Suppressor macrophage treated with lipopolysaccharide for 1 hour (primary cell): ENCODE measurements at regions not wholly inside any gene's neighbourhood (a gene's known extent, or its start where the extent isn't known, plus 50 kb on each side); places are given as distances from the start of the nearest gene placed in this dataset.
"Not testable (repeated sequence)": the region's sequence is repeated elsewhere in the genome, so short reads cannot be mapped to it uniquely, and the experiment has no call there.

Experiments
- DNase-seq, 3 donors: peaks; one replicate each; pipeline ENCODE4 v3.0.0-alpha.2; 2020 to 2022

DNA sequence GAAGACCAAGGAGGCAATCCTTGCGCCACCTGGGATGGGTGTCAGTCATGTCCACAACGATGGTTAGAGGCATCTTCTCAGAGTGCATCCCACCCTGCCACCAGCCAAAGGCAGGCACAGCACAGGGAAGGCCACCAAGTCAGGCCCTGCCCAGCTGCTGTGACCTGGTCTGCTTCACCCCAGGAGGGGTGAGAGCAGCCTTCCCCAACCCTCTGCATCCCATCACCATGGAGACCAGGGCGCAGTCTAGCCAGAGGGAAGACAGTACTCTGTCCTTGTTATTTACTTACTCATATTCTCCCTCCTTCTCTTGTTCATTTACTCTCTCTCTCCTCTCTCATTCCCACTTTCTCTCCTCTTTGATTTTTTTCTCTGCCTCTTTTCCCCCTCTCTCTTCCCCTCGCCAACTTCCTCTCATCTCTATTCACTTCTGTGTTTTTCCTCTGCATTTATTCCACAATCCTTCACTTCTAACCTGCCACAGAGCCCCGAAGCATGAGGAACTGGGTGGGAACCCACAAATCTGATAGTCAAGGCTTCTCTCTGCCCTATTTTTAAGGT is 749.4 kb downstream of the UQCRFS1 start:
- no peak for DNase-seq

GRCh38 chr19:28457620-28458019 is 755.3 kb downstream of the UQCRFS1 start:
- peak in 1 of 3 donors; percentile 2 for DNase-seq

- DNase-seq: peak in 1 of 3 donors; percentile 12
These were observed 756.1 kb downstream of the UQCRFS1 start for GRCh38 chr19:28456708-28457320.

GRCh38 chr19:28456252-28456651 is 756.7 kb downstream of the UQCRFS1 start:
- DNase-seq: peak in 1 of 3 donors; percentile 8

GRCh38 chr19:28454083-28454482 is 758.9 kb downstream of the UQCRFS1 start:
- DNase-seq: no peak

- DNase-seq: no peak
These were observed 759.5 kb downstream of the UQCRFS1 start for GRCh38 chr19:28453420-28453819.

DNA sequence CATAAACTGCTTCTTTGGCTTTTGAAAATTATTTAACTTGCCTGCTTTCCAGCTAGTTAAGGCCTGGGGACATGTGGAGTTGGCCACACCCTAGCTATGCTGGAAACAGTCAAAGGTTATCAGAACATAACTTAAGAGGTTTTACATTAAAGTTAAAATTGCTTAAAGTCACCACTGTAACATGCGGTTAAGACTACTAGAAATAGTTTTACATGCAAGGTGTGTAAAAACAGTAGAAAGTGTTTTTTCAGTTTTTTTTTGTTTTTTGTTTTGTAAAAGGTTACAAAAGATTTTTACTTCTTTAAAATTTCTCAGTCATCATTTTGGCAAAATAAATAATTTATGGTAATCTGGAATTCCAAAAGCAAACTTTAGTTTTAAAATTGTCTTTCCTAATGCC is 763.1 kb downstream of the UQCRFS1 start:
- DNase-seq: no peak

DNA sequence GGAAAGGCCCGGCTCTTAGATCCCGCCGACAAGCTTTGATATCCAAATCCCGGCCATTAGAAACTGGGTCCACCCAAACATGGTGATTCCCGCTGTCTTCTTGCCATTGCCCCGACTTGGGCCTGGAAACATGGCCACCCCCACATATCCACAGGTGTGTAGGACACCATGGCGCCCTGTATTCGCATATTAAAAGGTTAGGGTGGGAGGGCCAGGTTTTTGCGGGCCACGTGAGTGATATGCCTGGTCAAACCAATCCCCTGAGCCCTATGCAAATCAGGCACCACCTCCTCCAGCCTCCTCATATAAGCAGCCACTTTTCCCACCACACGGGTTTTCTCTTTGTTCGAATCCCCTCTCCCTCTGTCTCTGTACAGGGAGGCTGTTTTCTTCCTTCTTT is 766.4 kb downstream of the UQCRFS1 start:
- DNase-seq: no peak

- DNase-seq: no peak
These were observed 767.1 kb downstream of the UQCRFS1 start for GRCh38 chr19:28445826-28446225.

DNA sequence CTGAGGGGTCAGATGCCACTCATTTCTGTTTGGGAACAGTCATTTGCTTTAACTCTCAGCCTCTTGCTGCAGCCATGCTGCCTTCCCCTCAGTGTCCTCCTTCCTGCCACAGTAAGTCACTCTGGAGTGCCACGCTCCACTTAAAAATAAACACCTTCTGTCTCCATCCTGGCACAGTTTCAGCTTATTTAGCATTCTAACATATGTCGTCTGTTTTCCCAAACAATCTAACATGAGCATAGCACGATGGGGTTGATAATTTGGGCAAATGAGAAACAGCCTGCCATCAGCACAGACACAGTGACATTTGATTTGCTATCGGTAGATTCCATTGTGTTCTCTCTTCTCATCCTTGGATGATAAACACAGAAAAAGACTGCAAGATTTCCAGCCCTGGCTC is 768.6 kb downstream of the UQCRFS1 start:
- DNase-seq: no peak

GRCh38 chr19:28443361-28443760 is 769.6 kb downstream of the UQCRFS1 start:
- DNase-seq: no peak

DNA sequence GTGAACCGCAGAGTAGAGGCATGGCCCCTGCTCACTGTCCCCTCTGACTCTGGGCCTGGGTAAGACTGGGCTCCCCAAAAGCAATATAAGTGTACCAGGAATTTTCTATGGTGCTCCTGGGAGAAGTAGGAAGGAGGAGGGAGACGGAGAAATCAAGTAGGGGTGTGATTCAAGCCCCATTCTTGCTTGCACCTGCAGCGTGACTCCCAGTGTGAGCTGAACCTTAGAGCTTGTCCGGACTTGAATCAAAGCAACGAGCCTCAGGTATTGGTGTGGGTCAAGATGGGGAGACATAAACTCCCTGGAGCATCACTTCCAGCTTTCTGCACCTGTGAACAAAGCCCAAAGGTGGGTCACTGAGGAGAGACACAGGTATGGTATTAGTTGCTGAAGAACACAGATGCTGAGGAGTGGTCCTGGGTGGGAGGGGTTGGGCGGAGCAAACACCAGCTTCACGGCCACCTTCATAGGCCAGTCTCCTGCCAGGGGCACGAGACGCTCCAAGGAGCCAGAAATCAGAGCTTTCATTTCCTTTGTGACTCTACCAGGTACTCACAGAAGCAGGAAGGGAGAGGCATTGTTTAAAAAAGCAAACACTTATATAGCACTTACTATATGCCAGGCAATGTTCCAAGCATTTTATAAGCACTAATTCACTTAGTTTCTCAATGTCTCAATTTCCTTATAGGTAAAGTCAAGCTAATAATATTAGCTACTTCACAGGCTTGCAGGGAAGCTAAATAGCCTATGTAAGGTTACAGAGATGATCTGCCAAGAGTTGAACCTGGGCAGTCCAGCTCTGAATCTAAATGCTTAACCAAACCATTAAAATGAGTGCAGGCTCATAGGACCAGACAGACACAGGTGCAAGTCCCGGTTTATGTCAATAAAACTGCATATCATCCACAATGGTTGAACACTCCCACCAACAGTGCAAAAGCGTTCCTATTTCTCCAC is 775.3 kb downstream of the UQCRFS1 start:
- DNase-seq: no peak

- no peak for DNase-seq
These were observed 776.6 kb downstream of the UQCRFS1 start for GRCh38 chr19:28436320-28436719.

DNA sequence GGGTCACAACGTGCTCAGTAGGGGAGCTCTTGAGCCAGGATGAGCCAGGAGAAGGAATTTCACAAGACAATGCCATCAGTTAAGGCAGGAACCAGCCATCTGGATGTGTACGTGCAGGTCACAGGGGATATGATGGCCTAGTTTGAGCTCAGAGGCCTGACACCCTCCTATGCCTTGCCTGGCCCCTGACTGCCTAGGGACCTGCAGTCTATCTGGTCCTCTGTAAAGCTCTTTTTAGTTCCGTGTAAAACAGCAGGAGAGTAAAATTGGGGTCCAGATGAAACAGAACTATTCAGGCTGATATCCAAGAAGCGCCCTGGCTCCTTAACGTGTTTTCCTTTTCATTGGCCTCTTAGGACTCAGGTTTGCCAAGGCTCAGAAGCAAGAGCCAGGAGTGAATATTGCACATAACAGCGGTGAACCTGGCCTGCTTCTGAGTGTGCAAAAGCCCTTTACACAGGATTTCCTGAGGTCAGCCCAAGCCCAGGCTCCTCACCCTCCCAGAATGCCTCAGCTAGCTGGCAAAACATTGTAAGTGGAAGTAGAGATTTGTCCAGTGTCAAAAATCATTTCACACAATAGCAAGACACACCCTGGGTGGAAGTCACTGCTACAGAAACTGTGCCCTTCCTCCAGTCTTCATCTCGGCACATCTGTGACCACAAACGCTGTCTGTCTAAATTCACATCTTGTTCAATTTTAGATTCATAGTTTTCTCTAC is 777.2 kb downstream of the UQCRFS1 start:
- DNase-seq: no peak

DNA sequence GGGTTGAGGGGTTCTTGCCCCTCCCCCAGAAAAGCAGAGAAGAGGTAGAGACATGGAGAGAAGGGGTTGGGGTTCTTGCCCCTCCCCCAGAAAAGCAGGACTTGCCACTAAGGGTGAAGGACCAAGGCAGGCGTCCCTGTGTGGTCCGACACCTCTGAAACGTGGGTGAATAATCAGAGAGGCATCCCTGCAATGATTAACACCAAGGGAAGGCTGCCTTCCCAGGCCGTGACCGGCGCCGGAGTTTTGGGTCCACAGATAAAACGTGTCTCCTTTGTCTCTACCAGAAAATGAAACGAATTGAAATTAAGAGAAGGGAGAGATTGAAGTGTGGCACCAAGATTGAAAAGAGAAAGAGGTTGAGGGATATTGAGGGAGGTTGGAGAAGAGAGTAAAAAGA is 778.2 kb downstream of the UQCRFS1 start:
- not testable (repeated sequence) for DNase-seq

DNA sequence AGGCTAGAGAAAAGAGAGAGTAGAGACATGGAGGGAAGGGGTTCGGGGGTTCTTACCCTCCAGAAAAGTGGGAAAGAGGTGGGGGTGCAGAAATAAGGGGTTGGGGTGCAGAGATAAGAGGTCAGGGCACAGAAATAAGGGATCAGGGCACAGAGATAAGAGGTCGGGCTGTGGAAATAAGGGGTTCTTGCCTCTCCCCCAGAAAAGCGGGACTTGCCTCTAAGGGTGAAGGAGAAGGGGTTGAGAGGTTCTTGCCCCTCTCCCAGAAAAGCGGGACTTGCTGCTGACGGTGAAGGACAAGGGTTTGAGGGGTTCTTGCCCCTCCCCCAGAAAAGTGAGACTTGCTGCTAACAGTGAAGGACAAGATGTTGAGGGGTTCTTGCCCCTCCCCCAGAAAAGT is 778.6 kb downstream of the UQCRFS1 start:
- not testable (repeated sequence) for DNase-seq

DNA sequence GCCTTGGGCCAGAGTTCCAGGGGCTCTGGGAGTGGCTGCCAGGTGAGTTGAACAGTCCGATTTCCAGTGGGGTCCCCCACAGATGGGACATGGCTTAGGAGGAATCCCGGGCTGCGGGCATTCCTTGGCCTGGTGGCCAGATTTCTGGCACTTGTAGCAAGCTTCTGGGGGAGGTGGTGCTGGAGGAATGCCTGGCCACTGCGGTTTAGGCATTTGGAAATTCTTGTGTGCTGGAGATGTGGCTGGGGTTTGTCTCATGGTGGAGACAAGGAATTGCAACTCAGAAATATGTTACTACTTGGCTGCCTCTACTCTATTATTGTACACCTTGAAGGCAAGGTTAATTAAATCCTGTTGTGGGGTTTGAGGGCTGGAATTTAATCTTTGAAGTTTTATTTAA is 779.8 kb downstream of the UQCRFS1 start:
- not testable (repeated sequence) for DNase-seq

GRCh38 chr19:28430214-28430613 is 782.7 kb downstream of the UQCRFS1 start:
- DNase-seq: no peak

DNA sequence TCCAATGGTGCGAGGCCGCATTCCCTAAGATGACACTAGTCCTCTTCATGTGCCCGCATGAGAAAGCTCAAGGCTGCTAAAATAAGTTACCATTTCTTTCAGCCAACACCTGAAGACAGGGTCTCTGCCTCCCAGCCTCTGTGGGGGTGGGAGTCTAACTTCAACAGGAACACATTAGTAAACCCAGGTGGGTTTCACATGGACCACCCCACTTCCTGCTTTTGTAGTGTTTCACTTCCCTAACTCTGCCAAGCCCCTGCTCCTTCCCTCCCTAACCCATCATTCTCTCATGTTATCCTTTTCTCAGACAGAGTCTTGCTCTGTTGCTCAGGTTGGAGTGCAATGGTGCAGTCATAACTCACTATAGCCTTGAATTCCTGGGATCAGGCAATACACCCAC is 783.6 kb downstream of the UQCRFS1 start:
- no peak for DNase-seq

DNA sequence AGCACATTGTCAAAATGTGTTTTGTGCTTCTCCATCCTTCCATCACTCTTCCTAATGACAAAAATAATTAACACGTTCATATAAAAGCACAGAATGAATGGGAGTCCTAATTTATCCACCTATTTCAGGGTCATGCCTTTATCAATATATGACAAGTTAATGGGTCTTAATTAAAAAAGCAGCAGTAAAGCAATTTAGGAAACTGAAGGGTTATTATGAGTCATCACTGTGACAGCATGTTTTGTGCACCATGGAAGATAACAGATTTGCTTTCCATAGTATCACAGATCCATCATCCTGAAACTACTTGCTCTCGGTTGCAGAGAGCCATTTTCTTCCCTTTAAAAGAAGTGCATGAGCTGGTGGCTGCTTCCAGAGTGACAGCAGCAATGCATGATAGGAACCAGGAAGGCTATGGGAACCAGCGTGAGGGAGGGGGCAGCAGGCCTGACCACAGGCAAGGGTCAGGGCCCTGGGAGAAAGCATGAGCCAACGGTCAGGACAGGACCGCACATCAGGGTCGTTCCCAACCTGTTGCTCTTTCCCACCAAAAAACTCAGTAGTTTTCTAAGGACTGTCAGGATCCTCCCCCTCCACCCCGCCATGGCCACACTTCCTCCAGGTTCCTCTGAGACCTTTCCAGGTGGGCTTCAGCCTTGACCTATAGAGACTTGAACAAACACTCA is 784.1 kb downstream of the UQCRFS1 start:
- no peak for DNase-seq

- DNase-seq: no peak
These were observed 785.4 kb downstream of the UQCRFS1 start for GRCh38 chr19:28427376-28428083.

DNA sequence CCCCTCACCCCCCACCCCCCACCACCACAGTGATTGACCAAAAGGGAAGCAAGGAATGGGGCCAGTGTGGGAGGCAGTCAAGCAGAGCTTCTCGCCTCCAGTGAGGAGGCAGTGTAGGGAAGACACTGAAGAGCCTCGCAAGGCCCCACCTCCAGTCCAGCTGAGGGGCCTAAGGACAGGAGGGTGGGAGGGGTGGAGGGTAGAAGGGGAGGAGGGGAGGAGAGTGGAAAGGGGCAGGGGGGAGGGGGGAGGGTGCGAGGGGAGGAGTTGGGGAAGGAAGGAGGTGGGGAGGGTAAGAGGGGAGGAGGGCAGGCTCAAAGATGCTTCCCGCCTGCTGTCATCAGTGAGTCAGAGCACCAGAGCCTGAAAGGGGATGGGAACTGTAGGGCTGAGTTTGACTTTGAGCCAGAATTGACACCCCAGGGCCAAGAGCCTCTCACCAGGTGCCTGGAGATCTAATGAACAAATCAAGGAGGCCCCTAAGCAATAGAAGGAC is 786.2 kb downstream of the UQCRFS1 start:
- DNase-seq: no peak
